GDM1 (cell line): ENCODE measurements at regions not wholly inside any gene's neighbourhood (a gene's known extent, or its start where the extent isn't known, plus 50 kb on each side); places are given as distances from the start of the nearest gene placed in this dataset.
"Not testable (repeated sequence)": the region's sequence is repeated elsewhere in the genome, so short reads cannot be mapped to it uniquely, and the experiment has no call there.

Source experiments
- DNase-seq: peaks from one replicate; lab custom pipeline; 2025; lab: John Stamatoyannopoulos, UW

DNA sequence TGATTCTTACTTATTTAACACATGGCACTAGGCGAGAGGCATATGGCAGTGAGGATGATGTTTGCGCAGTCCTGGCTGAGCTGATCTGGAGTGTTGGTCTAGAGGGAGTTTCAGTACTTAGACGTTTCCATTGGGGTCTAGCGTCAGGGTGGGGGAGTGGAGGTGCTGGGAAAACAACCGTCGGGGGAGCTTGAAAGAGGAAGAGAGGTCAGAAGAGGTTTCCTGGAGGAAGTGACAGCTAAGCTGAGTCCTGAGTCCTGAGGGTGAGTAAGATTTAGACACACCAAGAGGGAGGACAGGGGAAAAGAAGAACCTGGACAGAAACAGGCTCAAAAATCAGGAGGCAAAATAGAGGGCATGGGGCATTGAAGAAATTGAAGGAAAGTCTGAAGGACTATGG is 81.4 kb downstream of the ALOX5AP start:
- DNase-seq: peak; percentile 64

- no peak for DNase-seq
These were observed 83.1 kb downstream of the ALOX5AP start for GRCh38 chr13:30818323-30818960.

DNA sequence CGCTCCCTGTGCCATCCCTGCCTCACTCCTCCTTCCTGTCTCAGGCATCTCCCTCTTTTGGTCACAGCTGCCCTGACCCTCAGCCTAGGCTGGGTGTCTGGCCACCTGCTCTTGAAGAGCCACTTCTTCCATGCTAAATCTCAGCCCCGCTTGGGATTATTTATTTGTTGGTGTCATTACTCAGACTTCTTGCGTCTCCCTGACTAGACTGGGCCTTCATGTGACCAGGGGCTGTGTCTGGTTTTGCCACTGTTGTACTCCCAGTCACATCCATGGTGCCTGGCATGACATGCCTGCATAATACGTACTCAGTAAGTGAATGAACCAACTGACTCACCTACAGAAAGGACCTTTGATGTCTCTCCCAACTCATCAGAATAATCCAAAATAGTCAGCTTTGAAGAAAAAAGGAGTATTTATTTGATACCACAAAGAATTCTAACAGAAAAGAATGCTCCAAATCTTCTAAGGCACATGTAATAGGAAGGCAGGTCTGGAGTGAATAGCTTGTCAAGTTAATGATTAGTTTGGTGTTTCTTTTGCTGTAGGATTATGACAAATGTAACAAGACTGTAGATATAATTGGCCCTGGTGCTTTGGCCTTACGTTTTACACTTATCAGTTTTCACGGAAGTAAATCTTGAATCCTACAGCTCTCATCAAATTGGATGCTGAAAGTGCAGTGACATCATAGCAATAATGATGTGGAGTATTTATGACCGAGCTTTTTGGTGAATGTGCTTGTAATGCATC is 84.0 kb downstream of the ALOX5AP start:
- DNase-seq: no peak

DNA sequence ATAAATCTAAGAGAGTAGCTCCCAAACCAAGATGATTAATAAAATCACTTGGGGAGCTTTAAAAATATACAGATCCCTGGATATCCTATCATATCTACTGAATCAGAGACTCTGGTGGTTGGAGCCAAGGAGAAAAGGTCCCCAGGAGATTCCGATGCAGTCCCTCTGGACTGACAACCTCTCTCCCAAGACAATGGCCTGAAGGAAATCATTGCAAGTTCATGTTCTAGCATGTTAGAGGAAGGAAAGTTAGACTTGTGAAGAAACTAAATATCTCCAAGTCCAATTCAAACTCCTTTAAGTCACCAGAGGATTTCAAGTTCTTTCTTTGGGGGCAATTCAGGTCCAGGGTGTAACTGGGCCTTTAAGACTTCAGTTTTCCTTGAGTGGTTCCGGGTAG is 84.7 kb upstream of the MEDAG start:
- no peak for DNase-seq

GRCh38 chr13:30824651-30825050 is 81.4 kb upstream of the MEDAG start:
- no peak for DNase-seq

GRCh38 chr13:30826911-30827577 is 79.0 kb upstream of the MEDAG start:
- no peak for DNase-seq

GRCh38 chr13:30827578-30827925 is 78.5 kb upstream of the MEDAG start:
- DNase-seq: no peak

DNA sequence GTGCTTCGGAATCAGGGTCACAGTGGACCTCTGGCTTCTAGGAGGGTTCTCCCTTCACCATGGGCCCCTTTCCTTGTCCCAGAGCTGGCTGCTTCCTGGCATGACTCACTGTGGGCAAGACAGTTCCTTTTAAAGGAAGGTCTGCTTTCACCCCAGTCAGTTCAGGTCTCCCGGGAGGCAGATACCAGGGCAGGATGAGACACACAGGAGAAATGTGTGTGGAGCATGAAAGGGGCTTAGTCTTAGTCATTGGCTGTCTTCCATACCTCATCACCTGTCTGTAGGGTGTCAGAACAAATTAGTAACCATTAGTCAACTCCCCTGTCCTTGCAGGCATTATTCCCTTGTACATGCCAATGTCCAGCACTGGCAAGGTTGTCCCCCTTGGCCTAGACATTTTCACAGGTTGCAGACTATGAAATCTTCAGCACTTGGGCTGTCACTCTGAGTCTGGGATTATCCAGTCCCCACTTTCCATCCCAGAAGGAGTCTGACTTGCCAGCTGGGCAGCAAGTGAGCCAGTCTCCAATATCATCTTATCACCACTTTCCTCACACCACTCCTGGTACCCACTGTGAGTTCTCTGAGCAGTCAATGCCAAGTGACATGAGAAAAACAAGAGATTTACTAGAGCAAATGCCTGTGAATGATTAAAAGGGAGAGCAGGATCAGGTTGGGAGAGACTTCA is 76.8 kb upstream of the MEDAG start:
- peak; percentile 33 for DNase-seq

DNA sequence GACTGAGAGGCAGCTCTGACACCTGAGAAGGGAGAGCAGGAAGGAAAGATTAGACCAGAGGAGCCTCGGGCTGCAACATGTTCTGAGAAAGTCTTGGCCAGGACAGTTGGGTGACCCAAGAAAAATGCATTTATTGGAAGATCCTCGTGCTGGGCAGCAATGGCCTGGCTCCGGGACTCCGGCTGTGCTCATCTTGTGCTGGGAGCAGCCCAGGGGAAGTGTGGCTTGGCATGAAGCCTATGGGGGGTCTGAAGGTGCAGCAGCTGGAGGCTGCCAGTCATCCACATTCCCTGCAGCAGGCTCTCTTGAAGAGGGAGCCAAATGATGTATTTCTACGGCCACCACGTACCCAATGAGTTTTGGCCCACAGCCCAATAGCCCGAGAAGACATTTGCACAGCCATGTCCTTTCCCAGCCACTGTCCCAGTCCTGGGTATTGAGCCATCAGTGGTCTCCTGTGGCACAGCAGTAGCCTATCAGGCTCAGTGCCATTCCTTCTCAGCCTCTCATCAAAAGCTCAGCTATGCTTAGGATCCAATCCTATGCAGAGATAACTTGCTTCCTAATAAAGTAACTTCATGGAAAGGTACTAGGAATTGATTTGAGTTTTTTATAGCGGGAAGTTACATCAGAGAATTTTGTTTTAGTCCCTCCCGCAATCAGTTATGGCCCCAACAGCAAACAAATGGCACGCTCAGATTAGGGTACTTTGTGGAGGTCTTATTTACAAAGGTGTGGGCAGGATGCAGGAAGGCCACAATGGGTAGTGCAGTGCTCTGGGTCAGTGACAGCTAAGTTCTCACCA is 76.0 kb upstream of the MEDAG start:
- no peak for DNase-seq

GRCh38 chr13:30830638-30830965 is 75.5 kb upstream of the MEDAG start:
- DNase-seq: no peak

GRCh38 chr13:30831515-30831914 is 74.6 kb upstream of the MEDAG start:
- no peak for DNase-seq

DNA sequence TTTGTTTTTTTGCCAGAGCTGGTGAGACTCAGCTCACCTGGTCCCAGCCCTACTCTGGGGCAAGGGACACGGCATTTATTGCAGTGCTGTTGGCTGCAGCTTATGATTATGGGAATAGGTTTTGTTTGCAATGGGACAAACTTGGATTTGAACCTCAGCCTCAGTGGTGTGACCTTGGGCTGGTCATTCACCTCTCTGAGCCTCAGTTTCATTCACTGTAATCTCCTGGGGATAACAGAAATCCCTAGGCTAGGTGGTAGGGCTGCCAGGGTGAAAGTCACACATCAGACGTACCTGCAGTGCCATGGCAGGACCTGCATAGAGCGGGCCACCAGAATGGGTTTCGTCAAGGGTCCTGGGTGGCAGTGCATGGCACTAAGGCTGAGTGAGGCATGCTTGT is 73.7 kb upstream of the MEDAG start:
- no peak for DNase-seq

DNA sequence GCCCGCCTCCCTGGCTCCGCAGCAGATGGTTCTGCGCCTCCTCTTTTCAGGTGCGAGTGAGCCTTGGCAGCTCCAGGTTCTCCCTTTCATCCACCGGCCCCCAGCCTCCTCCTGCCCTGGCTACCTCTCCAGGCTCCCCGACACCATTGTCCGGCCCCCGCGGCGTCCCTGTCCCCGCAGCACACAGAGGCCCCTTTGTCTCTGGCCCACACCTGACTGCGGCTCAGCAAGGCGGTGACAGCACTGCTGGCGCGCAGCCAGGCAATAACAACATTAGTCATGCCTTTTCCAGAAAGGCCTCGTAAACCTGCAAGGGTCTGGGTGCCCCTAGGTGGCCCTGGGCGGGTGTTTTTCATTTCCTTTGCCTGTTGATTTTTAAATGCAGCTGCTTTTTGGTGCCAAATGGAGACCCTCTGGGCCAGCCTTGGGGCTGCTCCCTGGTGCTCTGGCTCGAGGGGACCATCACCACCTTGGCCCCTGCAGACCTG is 73.2 kb upstream of the MEDAG start:
- DNase-seq: no peak

DNA sequence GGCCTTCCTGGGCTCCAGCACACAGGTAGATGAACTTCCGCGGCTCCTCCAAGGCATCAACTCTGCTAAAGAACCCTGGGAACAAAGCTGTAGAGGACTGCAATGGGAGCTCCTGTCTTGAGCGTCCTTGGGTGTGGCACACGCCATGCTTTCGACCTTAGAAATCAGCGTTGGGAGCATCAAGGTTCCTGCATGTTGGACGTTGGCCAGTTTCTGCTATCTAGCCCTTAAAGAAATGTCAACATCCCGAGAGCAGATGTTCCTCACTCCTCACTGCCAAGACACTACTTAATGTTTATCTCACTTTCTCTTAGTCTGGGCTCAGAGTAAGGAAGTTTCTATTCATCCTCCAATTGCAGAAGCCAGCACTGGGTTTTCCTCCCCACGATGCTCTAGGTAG is 70.6 kb upstream of the MEDAG start:
- no peak for DNase-seq

DNA sequence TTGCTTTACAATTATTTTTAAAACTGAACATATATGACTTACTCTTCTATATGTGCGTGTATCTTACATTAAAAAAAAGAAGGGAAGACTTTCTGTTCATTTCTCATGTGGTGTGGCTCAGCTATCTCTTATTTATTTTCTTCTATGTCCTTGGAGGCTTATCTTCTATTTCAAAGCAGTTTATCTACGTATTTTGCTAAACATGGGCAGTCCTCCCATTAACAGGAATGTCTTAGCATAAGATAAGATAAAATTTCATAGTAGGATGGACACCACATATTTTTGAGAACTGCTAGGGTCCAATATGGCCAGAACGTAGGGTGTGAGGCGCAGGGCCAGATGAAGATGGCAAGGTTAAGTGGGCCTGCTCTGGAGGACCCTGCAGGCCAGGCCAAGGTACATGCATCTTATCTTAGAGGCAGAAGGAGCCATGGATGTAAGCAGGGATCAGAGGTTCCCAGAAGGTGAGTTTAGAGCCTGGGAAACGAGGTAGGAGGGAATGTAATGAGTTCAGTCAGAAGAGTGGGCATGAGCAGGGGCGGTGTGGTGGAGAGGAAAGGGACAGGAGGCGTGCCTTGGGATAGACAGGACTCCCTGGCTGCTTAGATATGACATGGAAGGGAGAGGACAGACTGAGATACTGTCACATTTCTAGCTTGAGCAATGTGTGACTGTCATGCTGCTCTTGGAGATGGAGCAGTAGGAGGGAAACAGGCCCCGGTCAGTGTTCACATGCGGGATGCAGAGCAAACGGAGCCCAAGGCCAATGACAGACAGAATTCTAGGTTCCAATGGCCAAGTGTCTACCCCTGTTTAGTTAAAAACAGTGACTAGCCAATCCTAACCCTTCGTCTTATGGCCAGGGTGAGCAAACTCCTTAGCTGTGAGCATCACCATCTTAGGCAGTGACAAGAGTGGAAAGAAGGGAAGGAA is 68.6 kb upstream of the MEDAG start:
- no peak for DNase-seq

- DNase-seq: not testable (repeated sequence)
These were observed 66.4 kb upstream of the MEDAG start for GRCh38 chr13:30839636-30840035.

- DNase-seq: no peak
These were observed 65.6 kb upstream of the MEDAG start for GRCh38 chr13:30840515-30840914.

DNA sequence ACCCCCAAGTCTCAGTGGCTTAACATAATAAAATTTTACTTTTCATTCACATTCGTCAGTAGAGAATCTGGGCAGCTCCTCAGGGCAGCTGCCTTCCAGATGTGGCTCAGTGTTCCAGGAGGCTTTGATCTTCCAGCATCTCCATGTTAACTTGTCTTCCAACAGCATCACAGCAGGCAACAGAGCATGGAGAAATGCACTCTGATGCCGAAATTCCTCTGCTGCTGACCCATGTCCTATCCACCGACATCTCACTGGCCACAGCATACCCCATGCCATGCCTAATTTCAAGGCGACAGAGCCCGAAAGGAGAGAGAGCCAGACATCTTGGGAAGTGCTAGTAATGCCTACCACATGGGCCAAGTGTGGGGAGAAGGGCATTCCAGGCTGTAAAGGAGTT is 64.9 kb upstream of the MEDAG start:
- DNase-seq: no peak

GRCh38 chr13:30843548-30843947 is 62.5 kb upstream of the MEDAG start:
- DNase-seq: no peak

- DNase-seq: no peak
These were observed 61.3 kb upstream of the MEDAG start for GRCh38 chr13:30844548-30845296.
